Fibroblast of villous mesenchyme (primary cell): ENCODE measurements at regions not wholly inside any gene's neighbourhood (a gene's known extent, or its start where the extent isn't known, plus 50 kb on each side); places are given as distances from the start of the nearest gene placed in this dataset.

Experiments
- DNase-seq: peaks from one replicate; pipeline ENCODE4 v3.0.0-alpha.2; 2010; ENCODE audit warnings: low read depth
- H3K4me3 ChIP-seq: 2 replicates; pipeline ENCODE4 v1.5.1; 2011; ENCODE audit warnings: low read depth, mild to moderate bottlenecking, low read length
- TF ChIP-seq, protein P1 (sequence below): IDR thresholded peaks from 2 replicates; pipeline ENCODE4 v1.5.1; 2012; ENCODE audit warnings: low read depth, mild to moderate bottlenecking, low read length; ENCODE audit not compliant: insufficient read depth

GRCh38 chr4:106773076-106773905, 262.8 kb downstream of the DKK2 start:
- H3K4me3 ChIP-seq: no peak overlapping the region
- TF ChIP-seq, protein P1, sequence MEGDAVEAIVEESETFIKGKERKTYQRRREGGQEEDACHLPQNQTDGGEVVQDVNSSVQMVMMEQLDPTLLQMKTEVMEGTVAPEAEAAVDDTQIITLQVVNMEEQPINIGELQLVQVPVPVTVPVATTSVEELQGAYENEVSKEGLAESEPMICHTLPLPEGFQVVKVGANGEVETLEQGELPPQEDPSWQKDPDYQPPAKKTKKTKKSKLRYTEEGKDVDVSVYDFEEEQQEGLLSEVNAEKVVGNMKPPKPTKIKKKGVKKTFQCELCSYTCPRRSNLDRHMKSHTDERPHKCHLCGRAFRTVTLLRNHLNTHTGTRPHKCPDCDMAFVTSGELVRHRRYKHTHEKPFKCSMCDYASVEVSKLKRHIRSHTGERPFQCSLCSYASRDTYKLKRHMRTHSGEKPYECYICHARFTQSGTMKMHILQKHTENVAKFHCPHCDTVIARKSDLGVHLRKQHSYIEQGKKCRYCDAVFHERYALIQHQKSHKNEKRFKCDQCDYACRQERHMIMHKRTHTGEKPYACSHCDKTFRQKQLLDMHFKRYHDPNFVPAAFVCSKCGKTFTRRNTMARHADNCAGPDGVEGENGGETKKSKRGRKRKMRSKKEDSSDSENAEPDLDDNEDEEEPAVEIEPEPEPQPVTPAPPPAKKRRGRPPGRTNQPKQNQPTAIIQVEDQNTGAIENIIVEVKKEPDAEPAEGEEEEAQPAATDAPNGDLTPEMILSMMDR: no peak
- no peak for DNase-seq

GRCh38 chr4:106767991-106768390, 268.1 kb downstream of the DKK2 start:
- no peak for DNase-seq

DNA sequence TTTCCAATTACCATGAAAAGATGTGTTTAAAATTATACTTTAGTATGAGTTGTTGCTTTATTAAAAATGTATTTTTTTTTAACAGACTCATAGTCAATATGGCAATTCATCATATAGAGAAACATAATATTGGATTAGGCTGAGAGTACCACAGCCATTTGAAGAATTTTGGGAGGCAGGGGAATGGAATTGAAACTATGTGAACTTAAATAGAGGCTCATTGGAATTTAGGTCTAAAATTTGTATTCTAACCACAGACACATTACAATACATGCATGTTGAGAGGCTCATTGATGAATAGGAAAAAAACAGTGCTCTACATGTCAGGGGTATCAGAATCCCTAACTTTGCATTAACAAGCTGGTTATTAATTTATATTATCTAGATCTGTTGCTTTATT, 269.6 kb downstream of the DKK2 start:
- H3K4me3 ChIP-seq: no peak overlapping the region
- TF ChIP-seq, protein P1: no peak
- no peak for DNase-seq

More at GRCh38 chr4:106767991-106768390, 268.1 kb downstream of the DKK2 start:
- TF ChIP-seq, protein P1: no peak
- H3K4me3 ChIP-seq: no peak overlapping the region

DNA sequence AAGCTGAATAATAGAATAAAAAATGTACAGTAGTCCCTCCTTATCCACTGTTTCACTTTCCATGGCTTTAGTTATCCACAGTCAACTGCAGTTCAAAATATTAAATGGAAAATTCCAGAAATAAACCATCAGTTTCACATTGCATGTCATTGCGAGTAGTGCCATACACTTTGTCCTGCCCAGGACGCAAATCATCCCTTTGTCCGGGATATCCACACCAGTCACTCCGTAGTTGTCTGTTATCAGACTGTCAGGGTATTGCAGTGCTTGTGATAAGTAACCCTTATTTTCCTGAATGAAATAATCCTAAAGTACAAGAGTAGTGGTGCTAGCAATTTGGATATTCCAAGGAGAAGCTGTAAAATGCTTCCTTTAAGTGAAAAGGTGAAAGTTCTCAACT, 271.3 kb downstream of the DKK2 start:
- TF ChIP-seq, protein P1: no peak
- DNase-seq: no peak
- H3K4me3 ChIP-seq: no peak overlapping the region

- DNase-seq: no peak
- TF ChIP-seq, protein P1: no peak
- H3K4me3 ChIP-seq: no peak overlapping the region
Measured at GRCh38 chr4:106762666-106763443, 273.3 kb downstream of the DKK2 start.

- DNase-seq: no peak
- TF ChIP-seq, protein P1: no peak
Measured at GRCh38 chr4:106753426-106753825, 282.7 kb downstream of the DKK2 start.

More at GRCh38 chr4:106753426-106753825, 282.7 kb downstream of the DKK2 start:
- H3K4me3 ChIP-seq: no peak overlapping the region
